K562 (cell line): ENCODE measurements at regions not wholly inside any gene's neighbourhood (a gene's known extent, or its start where the extent isn't known, plus 50 kb on each side); places are given as distances from the start of the nearest gene placed in this dataset.

Experiments used
- ATAC-seq: fragments of 200-7000 bp; cut with Tn5 transposase; 3 replicates; pipeline ENCODE4 v1.9.1; 2020; ENCODE audit warnings: moderate library complexity
- BruUV-seq: library from RNA; stranded (reverse); fragments of 400-500 nt; replicated peaks from 2 replicates; lab custom pipeline; 2021; lab: Mats Ljungman, UMichigan
- CTCF ChIA-PET: fragments of 300-600 bp; formaldehyde crosslinking; extraction: SDS; loops from one replicate; lab custom pipeline; 2021; ENCODE audit warnings: low intra/inter-chr PET ratio; lab: Yijun Ruan, JAX
- POLR2A ChIA-PET: fragments of 300-600, 350-650 bp; sonication (Branson Sonifier 250); formaldehyde crosslinking; extraction: SDS; loops from one replicate; lab custom pipeline; 2021; ENCODE audit warnings: antibody characterized with exemption, inconsistent platforms; lab: Yijun Ruan, JAX
- DNase-seq, 4 experiments: peaks; one replicate each; pipeline versions ENCODE4 v3.0.0 to v3.0.0-alpha.2; 2011 to 2018; ENCODE audit warnings: low spot score in 3 of 4, mixed read lengths in 3 of 4; ENCODE audit errors: extremely low read depth in 1 of 4
- FAIRE-seq: peaks from 2 replicates; lab custom pipeline; 2011; peaks lifted over from hg19 to GRCh38; lab: Jason Lieb, UNC
- H2AFZ ChIP-seq: 2 replicates; pipeline ENCODE4 v1.6.0; 2011; ENCODE audit warnings: low read depth, low read length, control low read depth, inconsistent platforms
- H3K27ac ChIP-seq: fragments of 200-600 bp; 3 replicates; pipeline ENCODE4 v1.8.0; 2011; ENCODE audit warnings: low read depth, mild to moderate bottlenecking, control low read depth, inconsistent platforms, low read length, moderate library complexity, mixed read lengths; ENCODE audit errors: extremely low read depth
- H3K27me3 ChIP-seq, 2 experiments: fragments of 300-600 bp in 1 of 2; 2 replicates in 1 of 2; 3 replicates in 1 of 2; pipeline versions ENCODE4 v1.6.0 to v1.8.0; 2011; ENCODE audit warnings: inconsistent platforms in 2 of 2, low read length in 2 of 2, mild to moderate bottlenecking in 1 of 2, mixed read lengths in 1 of 2, moderate library complexity in 1 of 2; ENCODE audit not compliant: control insufficient read depth in 2 of 2, insufficient read depth in 2 of 2
- H3K36me3 ChIP-seq: fragments of 300-600 bp; 3 replicates; pipeline ENCODE4 v1.8.0; 2011; ENCODE audit warnings: mild to moderate bottlenecking, low read length, inconsistent platforms; ENCODE audit not compliant: control insufficient read depth, insufficient read depth
- H3K4me1 ChIP-seq, 2 experiments: fragments of 200-600 bp in 1 of 2; replicated peaks in 1 of 2; 2 replicates in 1 of 2; 3 replicates in 1 of 2; pipeline versions ENCODE4 v1.5.1 to v1.8.0; 2011; ENCODE audit warnings: inconsistent platforms in 2 of 2, low read length in 2 of 2, mild to moderate bottlenecking in 1 of 2, mixed read lengths in 1 of 2, moderate library complexity in 1 of 2; ENCODE audit not compliant: control insufficient read depth in 2 of 2, insufficient read depth in 2 of 2
- H3K4me2 ChIP-seq: 2 replicates; pipeline ENCODE4 v1.6.1; 2011; ENCODE audit warnings: low read length, control low read depth, inconsistent platforms, mixed read lengths; ENCODE audit not compliant: insufficient read depth
- H3K4me3 ChIP-seq: fragments of 200-600 bp; sonication (generic), shearing (Covaris generic); 2 replicates; pipeline ENCODE4 v1.5.1; 2016; ENCODE audit warnings: control low read depth, inconsistent platforms
- H3K79me2 ChIP-seq: fragments of 200-600 bp; 3 replicates; pipeline ENCODE4 v1.8.0; 2011; ENCODE audit warnings: low read length, inconsistent platforms; ENCODE audit not compliant: control insufficient read depth, insufficient read depth
- H3K9ac ChIP-seq, 2 experiments: 2 replicates each; pipeline versions ENCODE4 v1.6.0 to v1.6.1; 2011; ENCODE audit warnings: low read depth in 2 of 2, low read length in 2 of 2, control low read depth in 1 of 2, inconsistent platforms in 1 of 2, mild to moderate bottlenecking in 1 of 2, mixed read lengths in 1 of 2; ENCODE audit not compliant: insufficient read depth in 1 of 2
- H3K9me1 ChIP-seq: one replicate; pipeline ENCODE4 v1.6.0; 2011; ENCODE audit warnings: inconsistent platforms, mild to moderate bottlenecking, low read length, moderate library complexity; ENCODE audit not compliant: control insufficient read depth, insufficient read depth
- H3K9me3 ChIP-seq: replicated peaks from 2 replicates; pipeline ENCODE4 v1.5.1; 2011; ENCODE audit warnings: low read depth, low read length, inconsistent platforms; ENCODE audit not compliant: control insufficient read depth, insufficient read depth
- H4K20me1 ChIP-seq: replicated peaks from 2 replicates; pipeline ENCODE4 v1.6.1; 2011; ENCODE audit warnings: low read length, inconsistent platforms, mixed read lengths; ENCODE audit not compliant: control insufficient read depth, insufficient read depth
- ARID4B ChIP-seq: sonication (generic); formaldehyde crosslinking; IDR thresholded peaks from 2 replicates; pipeline ENCODE4 v1.8.0; 2022; ENCODE audit warnings: mild to moderate bottlenecking, missing genetic modification reagents
- ETV1 ChIP-seq: fragments of 450-650 bp; conservative IDR thresholded peaks from 2 replicates; pipeline ENCODE4 v1.6.1; 2016; ENCODE audit warnings: missing genetic modification characterization, control low read depth, low read depth, missing compliant biosample characterization
- GATAD2B ChIP-seq: fragments of 450-650 bp; IDR thresholded peaks from 2 replicates; pipeline ENCODE4 v1.6.1; 2017; ENCODE audit warnings: mild to moderate bottlenecking, borderline replicate concordance
- HMG20A ChIP-seq: fragments of 450-650 bp; formaldehyde crosslinking; conservative IDR thresholded peaks from 2 replicates; pipeline ENCODE4 v1.4.0; 2020; ENCODE audit warnings: mild to moderate bottlenecking, mixed read lengths
- KLF13 ChIP-seq: fragments of 450-650 bp; IDR thresholded peaks from 2 replicates; pipeline ENCODE4 v1.6.1; 2016; ENCODE audit warnings: missing genetic modification characterization, low read depth, mild to moderate bottlenecking, missing compliant biosample characterization, moderate library complexity, borderline replicate concordance
- MYC ChIP-seq, 2 experiments: fragments of 250-450 bp in 1 of 2; sonication (Bioruptor Pico) in 1 of 2; IDR thresholded peaks; 2 replicates each; pipeline versions ENCODE4 v1.5.1 to v1.6.1; 2012 to 2021; ENCODE audit warnings: low read depth in 2 of 2, borderline replicate concordance in 1 of 2, improper control_type of control experiment in 1 of 2, low read length in 1 of 2, mild to moderate bottlenecking in 1 of 2, moderate library complexity in 1 of 2
- NFXL1 ChIP-seq: fragments of 450-650 bp; formaldehyde crosslinking; IDR thresholded peaks from 2 replicates; pipeline ENCODE4 v1.4.0; 2021; ENCODE audit warnings: mild to moderate bottlenecking
- NRF1 ChIP-seq, 2 experiments: fragments of 450-650 bp; IDR thresholded peaks in 1 of 2; conservative IDR thresholded peaks in 1 of 2; 2 replicates each; pipeline ENCODE4 v1.6.1; 2014; ENCODE audit warnings: mild to moderate bottlenecking in 2 of 2
- RCOR1 ChIP-seq, 2 experiments: IDR thresholded peaks; 2 replicates each; pipeline ENCODE4 v1.6.1; 2012; ENCODE audit warnings: low read depth in 2 of 2, low read length in 2 of 2, borderline replicate concordance in 1 of 2, improper control_type of control experiment in 1 of 2
- SMARCC2 ChIP-seq: fragments of 450-650 bp; IDR thresholded peaks from 2 replicates; pipeline ENCODE4 v1.6.1; 2017; ENCODE audit warnings: antibody characterized with exemption, moderate library complexity, mild to moderate bottlenecking, low read depth
- TAF15 ChIP-seq: fragments of 200-400 bp; formaldehyde crosslinking; IDR thresholded peaks from 2 replicates; pipeline ENCODE4 v1.6.1; 2017; ENCODE audit warnings: mild to moderate bottlenecking, low read depth, low read length, moderate library complexity
- ZBTB26 ChIP-seq: fragments of 450-650 bp; formaldehyde crosslinking; IDR thresholded peaks from 2 replicates; pipeline ENCODE4 v1.4.0; 2022; ENCODE audit warnings: missing genetic modification characterization
- ZNF23 ChIP-seq: fragments of 250-450 bp; sonication (Bioruptor Pico); IDR thresholded peaks from 2 replicates; pipeline ENCODE4 v1.4.0; 2020; ENCODE audit warnings: mild to moderate bottlenecking
- ZNF324 ChIP-seq: fragments of 250-450 bp; sonication (Bioruptor Pico); IDR thresholded peaks from 2 replicates; pipeline ENCODE4 v1.4.0; 2020; ENCODE audit warnings: mild to moderate bottlenecking
- ZNF511 ChIP-seq: sonication (generic); formaldehyde crosslinking; IDR thresholded peaks from 2 replicates; pipeline ENCODE4 v1.8.0; 2022; ENCODE audit warnings: mild to moderate bottlenecking, missing genetic modification reagents
- WGBS: fragments of 100-300 bp; shearing (Covaris generic); methylation state at CpG from one replicate; pipeline ENCODE4 v1.1.6; 2016; ENCODE audit warnings: low coverage, mixed read lengths; ENCODE audit not compliant: insufficient coverage; ENCODE audit errors: missing lambda C conversion rate; 5-methylcytosine and 5-hydroxymethylcytosine counted together
- in situ Hi-C: fragments of 300-500 bp; cut with MboI; formaldehyde crosslinking; loops from 4 replicates; pipeline ENCODE4 v1.15.0; 2018; ENCODE audit warnings: inconsistent platforms, mixed read lengths
- intact Hi-C: fragments of 100-400 bp; cut with micrococcal nuclease; formaldehyde crosslinking; loops from 2 replicates; pipeline ENCODE4 v1.14.2; 2022

- no peak overlapping the region for H2AFZ ChIP-seq
- 0% methylated on average over 1 of the region's 1 CpG for WGBS
These were observed 80.7 kb upstream of the CD28 start for GRCh38 chr2:203625701-203626100.

More at GRCh38 chr2:203625701-203626100, 80.7 kb upstream of the CD28 start:
- Histone ChIP-seq H3K27ac (no peak overlapping the region), H3K27me3 (0 out of 5 replicates have a peak, but pooled peaks cover 0 to 4% of the 10 kb centered on the region in 2 experiments), H3K9me1 (no peaks in the 10 kb centered on the region), H3K4me2 (no peak overlapping the region), H3K4me1 (no peaks in the 10 kb centered on the region), H4K20me1 (no peaks in the 10 kb centered on the region), H3K9me3 (no peaks in the 10 kb centered on the region), H3K9ac (no peak overlapping the region), H3K4me3 (no peak overlapping the region), H3K36me3 (no peaks in the 10 kb centered on the region), H3K79me2 (no peaks in the 10 kb centered on the region)
- in situ Hi-C loops, result no loop called here
- no peak for DNase-seq
- CTCF ChIA-PET, result no interaction called here
- no peak for TF ChIP-seq ZNF511 (CRISPR knock-in tag)
- TF ChIP-seq SMARCC2, result no peak
- no peak for TF ChIP-seq NRF1 (conservative IDR thresholded peaks at IDR 0.05 in 1 of 2, IDR thresholded peaks at IDR 0.05 in 1 of 2)
- no peak for TF ChIP-seq ETV1
- no peak for TF ChIP-seq ZNF23 (CRISPR knock-in tag)
- no peak for TF ChIP-seq RCOR1 (IDR thresholded peaks at IDR 0.05; ENCODE audit: borderline replicate concordance in 1 of 2, low read depth in 2 of 2, low read length in 2 of 2)
- TF ChIP-seq ZBTB26 (CRISPR knock-in tag), result no peak
- TF ChIP-seq TAF15, result no peak
- TF ChIP-seq MYC (IDR thresholded peaks at IDR 0.05; ENCODE audit: low read depth, low read length), result no peak
- TF ChIP-seq MYC (CRISPR knock-in tag; IDR thresholded peaks at IDR 0.05; ENCODE audit: borderline replicate concordance, low read depth), result no peak
- TF ChIP-seq ARID4B (CRISPR knock-in tag), result no peak
- TF ChIP-seq GATAD2B, result no peak
- no peak for TF ChIP-seq NFXL1 (CRISPR knock-in tag)
- TF ChIP-seq KLF13, result no peak
- no peak for TF ChIP-seq HMG20A (CRISPR knock-in tag)
- no peak for TF ChIP-seq ZNF324 (CRISPR knock-in tag)
- POLR2A ChIA-PET, result no interaction called here
- intact Hi-C loops, result no loop called here
- FAIRE-seq, result no peak
- no peak for ATAC-seq
- no TSS peak for BruUV-seq
